ENCODE measurements at regions not wholly inside any gene's neighbourhood (a gene's known extent, or its start where the extent isn't known, plus 50 kb on each side); places are given as distances from the start of the nearest gene placed in this dataset.
A peak's percentile ranks its signal among the peaks of the same experiment; 100 is the strongest.

- H3K27me3 Mint-ChIP-seq (ENCODE audit: insufficient read depth, unreplicated experiment), result no peaks in the 10 kb centered on the region
- CTCF ChIA-PET, result no interaction called here
- intact Hi-C loops (cut with micrococcal nuclease), result no loop called here
- H3K4me3 Mint-ChIP-seq (ENCODE audit: unreplicated experiment), result no peak overlapping the region
- POLR2A ChIA-PET, result no interaction called here
- H3K27ac Mint-ChIP-seq (ENCODE audit: low read depth, unreplicated experiment), result no peak overlapping the region
- no TSS peak for BruUV-seq (replicated peaks)
- DNase-seq (ENCODE audit: unreplicated experiment), result peak; percentile 13
- peaks cover 6% of the 10 kb centered on the region for H3K4me1 Mint-ChIP-seq (ENCODE audit: insufficient read depth, unreplicated experiment)
- peaks cover 7% of the 10 kb centered on the region for H3K9me3 Mint-ChIP-seq (ENCODE audit: unreplicated experiment)
- TF ChIP-seq CTCF (IDR thresholded peaks at IDR 0.05; ENCODE audit: unreplicated experiment), result no peak
- no peaks in the 10 kb centered on the region for H3K36me3 Mint-ChIP-seq (ENCODE audit: insufficient read depth, unreplicated experiment)
Observed at GRCh38 chr7:113444261-113444660, 325.9 kb upstream of the SMIM30 start.

- TF ChIP-seq CTCF (IDR thresholded peaks at IDR 0.05; ENCODE audit: unreplicated experiment), result no peak
- no TSS peak for BruUV-seq (replicated peaks)
- Mint-ChIP-seq H3K27ac (ENCODE audit: low read depth, unreplicated experiment) (no peak overlapping the region), H3K36me3 (ENCODE audit: insufficient read depth, unreplicated experiment) (no peaks in the 10 kb centered on the region), H3K27me3 (ENCODE audit: insufficient read depth, unreplicated experiment) (no peaks in the 10 kb centered on the region), H3K4me3 (ENCODE audit: unreplicated experiment) (no peak overlapping the region), H3K4me1 (ENCODE audit: insufficient read depth, unreplicated experiment) (peaks cover 6% of the 10 kb centered on the region), H3K9me3 (ENCODE audit: unreplicated experiment) (peaks cover 7% of the 10 kb centered on the region)
- POLR2A ChIA-PET, result no interaction called here
- CTCF ChIA-PET, result interaction anchor here (0.7 kb wide), 1 partner anchor 50 kb away, joined by 3 read pairs; no protein-coding TSS in a partner anchor
- intact Hi-C loops (cut with micrococcal nuclease), result no loop called here
- no peak for DNase-seq (ENCODE audit: unreplicated experiment)
Observed at GRCh38 chr7:113440173-113440572, 321.8 kb upstream of the SMIM30 start.

GRCh38 chr7:113431406-113431805 is 313.1 kb upstream of the SMIM30 start:
- Mint-ChIP-seq H3K36me3 (ENCODE audit: insufficient read depth, unreplicated experiment) (no peaks in the 10 kb centered on the region), H3K4me1 (ENCODE audit: insufficient read depth, unreplicated experiment) (no peaks in the 10 kb centered on the region), H3K27ac (ENCODE audit: low read depth, unreplicated experiment) (no peak overlapping the region), H3K4me3 (ENCODE audit: unreplicated experiment) (no peak overlapping the region), H3K9me3 (ENCODE audit: unreplicated experiment) (no peaks in the 10 kb centered on the region), H3K27me3 (ENCODE audit: insufficient read depth, unreplicated experiment) (no peaks in the 10 kb centered on the region)
- CTCF ChIA-PET, result interaction anchor here (0.7 kb wide), 1 partner anchor 10 kb away, joined by 3 read pairs; no protein-coding TSS in a partner anchor
- intact Hi-C loops (cut with micrococcal nuclease), result no loop called here
- DNase-seq (ENCODE audit: unreplicated experiment), result no peak
- no peak for TF ChIP-seq CTCF (IDR thresholded peaks at IDR 0.05; ENCODE audit: unreplicated experiment)
- POLR2A ChIA-PET, result no interaction called here
- no TSS peak for BruUV-seq (replicated peaks)

GRCh38 chr7:113424185-113424817 is 305.9 kb upstream of the SMIM30 start:
- intact Hi-C loops (cut with micrococcal nuclease), result loop anchor here (5.0 kb wide), 2 partner anchors 273 to 288 kb away; no protein-coding TSS in a partner anchor
- ChIA-PET POLR2A (interaction anchor here (0.7 kb wide), 1 partner anchor 311 kb away, joined by 3 read pairs; no protein-coding TSS in a partner anchor), CTCF (interaction anchor here (0.6 to 6.2 kb wide), 7 partner anchors 51 to 411 kb away, joined by 3 to 61 read pairs (median 3); no protein-coding TSS in a partner anchor)
- H3K4me3 Mint-ChIP-seq (ENCODE audit: unreplicated experiment), result no peak overlapping the region
- H3K9me3 Mint-ChIP-seq (ENCODE audit: unreplicated experiment), result no peaks in the 10 kb centered on the region
- no peaks in the 10 kb centered on the region for H3K27me3 Mint-ChIP-seq (ENCODE audit: insufficient read depth, unreplicated experiment)
- BruUV-seq (replicated peaks), result no TSS peak
- no peaks in the 10 kb centered on the region for H3K36me3 Mint-ChIP-seq (ENCODE audit: insufficient read depth, unreplicated experiment)
- no peak for DNase-seq (ENCODE audit: unreplicated experiment)
- TF ChIP-seq CTCF (IDR thresholded peaks at IDR 0.05; ENCODE audit: unreplicated experiment), result no peak
- peaks cover 5% of the 10 kb centered on the region for H3K4me1 Mint-ChIP-seq (ENCODE audit: insufficient read depth, unreplicated experiment)
- no peak overlapping the region for H3K27ac Mint-ChIP-seq (ENCODE audit: low read depth, unreplicated experiment)
